Prostate gland (tissue), 2 donors: ENCODE measurements at regions not wholly inside any gene's neighbourhood (a gene's known extent, or its start where the extent isn't known, plus 50 kb on each side); places are given as distances from the start of the nearest gene placed in this dataset.

Experiments
- CTCF ChIP-seq, 4 experiments: fragments of 200-600 bp in 2 of 4; fragments of 450-650 bp in 2 of 4; sonication (generic) in 2 of 4; IDR thresholded peaks; 1 replicate in 3 of 4; 2 replicates in 1 of 4; pipeline ENCODE4 v1.5.1; 2016 to 2019; ENCODE audit warnings: antibody characterized with exemption in 4 of 4, mild to moderate bottlenecking in 2 of 4, moderate library complexity in 2 of 4
- POLR2A ChIP-seq: fragments of 450-650 bp; IDR thresholded peaks from one replicate; pipeline ENCODE4 v1.6.1; 2016; ENCODE audit warnings: antibody characterized with exemption, mild to moderate bottlenecking
- POLR2AphosphoS5 ChIP-seq: sonication (generic); formaldehyde crosslinking; IDR thresholded peaks from one replicate; pipeline ENCODE4 v1.6.1; 2017; ENCODE audit warnings: antibody characterized with exemption

DNA sequence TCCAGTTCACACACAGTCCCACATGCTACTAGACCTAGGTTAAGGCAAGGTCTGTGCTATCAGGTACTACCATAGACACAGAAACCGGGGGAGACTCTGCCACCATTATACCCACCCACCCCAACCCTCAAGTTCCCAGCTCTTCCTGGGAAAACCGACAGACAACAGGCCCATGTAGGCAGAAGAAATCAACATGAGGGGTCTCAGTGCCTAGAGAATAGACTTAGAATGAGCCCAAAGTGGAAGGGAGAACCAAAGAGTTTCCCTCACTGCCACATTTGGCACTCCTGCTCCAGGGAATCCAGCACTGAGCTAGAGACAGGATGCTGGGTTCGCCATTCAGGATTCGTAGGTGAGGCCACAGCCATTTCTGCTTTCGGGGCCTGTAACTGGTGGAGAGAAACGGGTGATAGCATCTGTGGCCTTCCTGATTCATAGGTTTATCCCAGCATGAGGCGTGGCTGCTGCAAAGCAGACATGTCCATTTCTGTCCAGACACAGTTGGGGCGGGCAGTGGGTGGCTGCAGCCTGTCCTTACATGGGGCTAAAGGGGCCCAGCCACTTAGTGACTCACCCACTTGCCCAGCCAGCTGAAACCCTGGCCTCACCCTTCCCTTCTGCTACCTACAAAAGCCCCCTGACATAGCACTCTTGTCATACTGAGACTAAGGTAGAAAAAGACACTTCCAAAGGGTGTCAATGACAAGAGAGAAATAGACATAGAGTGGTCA lies 69.4 kb downstream of the IRF2BPL start:
- TF ChIP-seq CTCF (IDR thresholded peaks at IDR 0.05) (no peak), POLR2A (peak; percentile 16), POLR2AphosphoS5 (peak; percentile 24)
